Neuronal stem cell (in vitro differentiated cells): ENCODE measurements at regions not wholly inside any gene's neighbourhood (a gene's known extent, or its start where the extent isn't known, plus 50 kb on each side); places are given as distances from the start of the nearest gene placed in this dataset.

ENCODE experiments used
- DNase-seq: peaks from one replicate; pipeline ENCODE4 v3.0.0-alpha.2; 2013; ENCODE audit warnings: low spot score
- H2AFZ ChIP-seq: one replicate; pipeline ENCODE4 v1.6.1; 2013; ENCODE audit warnings: mild to moderate bottlenecking, low read length, inconsistent platforms
- H2AK5ac ChIP-seq: 2 replicates; pipeline ENCODE4 v1.6.1; 2013; ENCODE audit warnings: low read depth, mild to moderate bottlenecking, inconsistent platforms, low read length, moderate library complexity, mixed read lengths
- H2BK120ac ChIP-seq: 2 replicates; pipeline ENCODE4 v1.6.1; 2013; ENCODE audit warnings: low read depth, mild to moderate bottlenecking, inconsistent platforms, low read length, moderate library complexity, mixed read lengths
- H2BK12ac ChIP-seq: one replicate; pipeline ENCODE4 v1.6.1; 2013; ENCODE audit warnings: low read length, inconsistent platforms
- H2BK15ac ChIP-seq: 2 replicates; pipeline ENCODE4 v1.6.1; 2013; ENCODE audit warnings: mild to moderate bottlenecking, low read length, inconsistent platforms, mixed read lengths
- H2BK5ac ChIP-seq: one replicate; pipeline ENCODE4 v1.6.1; 2013; ENCODE audit warnings: inconsistent platforms, mild to moderate bottlenecking, low read length, moderate library complexity
- H3K14ac ChIP-seq: one replicate; pipeline ENCODE4 v1.6.1; 2013; ENCODE audit warnings: low read length, inconsistent platforms
- H3K18ac ChIP-seq: 2 replicates; pipeline ENCODE4 v1.6.1; 2013; ENCODE audit warnings: low read length, inconsistent platforms
- H3K23ac ChIP-seq: 2 replicates; pipeline ENCODE4 v1.6.1; 2013; ENCODE audit warnings: low read depth, mild to moderate bottlenecking, mixed read lengths, low read length, inconsistent platforms; ENCODE audit not compliant: poor library complexity
- H3K27ac ChIP-seq: replicated peaks from 3 replicates; pipeline ENCODE4 v1.5.1; 2013; ENCODE audit warnings: low read length, inconsistent platforms
- H3K27me3 ChIP-seq, 3 experiments: 2 replicates each; pipeline ENCODE4 v1.6.1; 2013; ENCODE audit warnings: low read length in 3 of 3, mild to moderate bottlenecking in 2 of 3, inconsistent platforms in 1 of 3, low read depth in 1 of 3, mixed read lengths in 1 of 3, moderate library complexity in 1 of 3; ENCODE audit not compliant: control insufficient read depth in 3 of 3, insufficient read depth in 3 of 3
- H3K36me3 ChIP-seq, 2 donors: replicated peaks in 1 of 2; 2 replicates each; pipeline ENCODE4 v1.6.1; 2013; ENCODE audit warnings: low read length in 2 of 2; ENCODE audit not compliant: control insufficient read depth in 2 of 2, insufficient read depth in 2 of 2
- H3K4ac ChIP-seq: 2 replicates; pipeline ENCODE4 v1.6.1; 2013; ENCODE audit warnings: inconsistent platforms, mild to moderate bottlenecking, low read length, moderate library complexity
- H3K4me1 ChIP-seq, 2 donors: 1 replicate in 1 of 2; 2 replicates in 1 of 2; pipeline ENCODE4 v1.6.1; 2013; ENCODE audit warnings: low read length in 2 of 2, low read depth in 1 of 2; ENCODE audit not compliant: control insufficient read depth in 2 of 2, insufficient read depth in 1 of 2
- H3K4me2 ChIP-seq: one replicate; pipeline ENCODE4 v1.6.1; 2013; ENCODE audit warnings: mild to moderate bottlenecking, low read length, inconsistent platforms; ENCODE audit not compliant: insufficient read depth, poor library complexity, severe bottlenecking
- H3K4me3 ChIP-seq, 2 donors: 2 replicates each; pipeline ENCODE4 v1.5.1; 2013; ENCODE audit warnings: low read length in 2 of 2, mild to moderate bottlenecking in 2 of 2, inconsistent platforms in 1 of 2, moderate library complexity in 1 of 2
- H3K79me1 ChIP-seq: one replicate; pipeline ENCODE4 v1.6.1; 2013; ENCODE audit warnings: low read depth, mild to moderate bottlenecking, inconsistent platforms, low read length, moderate library complexity
- H3K9ac ChIP-seq: one replicate; pipeline ENCODE4 v1.6.1; 2013; ENCODE audit warnings: mild to moderate bottlenecking, low read depth, low read length, inconsistent platforms; ENCODE audit not compliant: poor library complexity
- H3K9me3 ChIP-seq, 2 donors: replicated peaks in 1 of 2; 2 replicates each; pipeline versions ENCODE3 to v1.6.1; 2013; ENCODE audit warnings: low read length in 2 of 2, mild to moderate bottlenecking in 2 of 2, inconsistent platforms in 1 of 2, low read depth in 1 of 2, mixed read lengths in 1 of 2, moderate library complexity in 1 of 2; ENCODE audit not compliant: control insufficient read depth in 2 of 2, insufficient read depth in 1 of 2
- H4K8ac ChIP-seq: one replicate; pipeline ENCODE4 v1.6.1; 2013; ENCODE audit warnings: low read depth, mild to moderate bottlenecking, inconsistent platforms, low read length, moderate library complexity
- H4K91ac ChIP-seq: one replicate; pipeline ENCODE4 v1.6.1; 2013; ENCODE audit warnings: low read length, low read depth, mild to moderate bottlenecking, inconsistent platforms; ENCODE audit not compliant: poor library complexity
- WGBS, 2 donors: extraction: QIAGEN DNeasy Blood & Tissue Kit; methylation state at CpG; one replicate each; pipeline ENCODE4 v1.1.7; 2013; ENCODE audit warnings: missing lambda C conversion rate in 2 of 2, mixed read lengths in 1 of 2; ENCODE audit not compliant: insufficient read length in 2 of 2, insufficient replicate concordance in 1 of 2; ENCODE audit errors: extremely low coverage in 2 of 2; 5-methylcytosine and 5-hydroxymethylcytosine counted together

DNA sequence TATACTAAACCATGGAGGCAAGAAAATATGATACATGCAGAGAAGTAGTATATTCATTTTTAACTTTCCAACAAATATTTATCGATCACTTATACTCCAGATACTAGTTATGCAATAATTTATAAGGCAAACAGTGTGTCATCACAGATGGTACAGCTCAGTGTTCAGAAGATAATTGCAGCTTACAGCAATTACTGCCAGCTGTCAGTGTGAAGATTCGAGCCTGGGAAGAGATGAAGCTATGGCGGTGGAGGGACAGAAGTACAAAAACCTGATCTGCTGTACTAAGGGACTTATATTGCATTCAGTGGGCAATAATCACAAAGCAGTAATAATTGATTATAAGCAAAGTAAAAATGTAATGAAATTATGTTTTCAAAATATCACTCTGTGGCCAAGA is 170.6 kb upstream of the EPHA3 start:
- Histone ChIP-seq H3K9me3 (no peaks in the 10 kb centered on the region), H3K79me1 (no peaks in the 10 kb centered on the region), H3K27me3 (no peaks in the 10 kb centered on the region), H2AK5ac (no peak overlapping the region), H3K4me3 (no peak overlapping the region), H2BK120ac (no peak overlapping the region), H3K9ac (no peak overlapping the region), H3K4me2 (no peak overlapping the region), H2AFZ (no peak overlapping the region), H4K8ac (no peak overlapping the region), H3K23ac (no peak overlapping the region), H2BK5ac (no peak overlapping the region), H3K18ac (no peak overlapping the region), H3K14ac (no peak overlapping the region), H3K36me3 (no peaks in the 10 kb centered on the region), H4K91ac (no peak overlapping the region), H2BK15ac (no peak overlapping the region), H2BK12ac (no peak overlapping the region), H3K4ac (no peak overlapping the region), H3K27ac (no peak overlapping the region), H3K4me1 (no peaks in the 10 kb centered on the region)
- no CpG with 5 or more reads among the region's 3 CpGs for WGBS, 2 donors
- DNase-seq = no peak

DNA sequence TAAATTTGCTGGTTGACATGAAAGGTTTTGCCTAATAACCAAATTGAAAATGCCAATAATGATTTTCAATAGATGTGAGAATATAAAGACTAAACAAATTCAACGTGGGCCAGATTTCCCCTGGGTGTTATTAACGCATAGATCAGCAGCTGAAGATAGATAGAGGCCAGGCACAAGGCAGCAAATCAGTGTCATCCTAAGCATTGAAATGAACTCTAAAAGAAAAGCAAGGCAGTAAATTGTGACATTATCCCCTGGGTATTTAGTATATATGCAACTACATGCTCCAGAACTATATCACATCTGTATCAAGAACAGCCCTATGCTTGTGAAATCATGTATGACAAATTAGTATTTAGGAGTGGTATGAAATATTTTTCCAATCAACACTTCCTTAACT is 167.1 kb upstream of the EPHA3 start:
- Histone ChIP-seq H3K23ac (no peak overlapping the region), H3K27me3 (no peaks in the 10 kb centered on the region), H3K36me3 (no peaks in the 10 kb centered on the region), H3K4ac (no peak overlapping the region), H2BK12ac (no peak overlapping the region), H2AFZ (no peak overlapping the region), H4K91ac (no peak overlapping the region), H3K27ac (no peak overlapping the region), H2BK120ac (no peak overlapping the region), H2BK15ac (no peak overlapping the region), H3K9me3 (no peaks in the 10 kb centered on the region), H3K9ac (no peak overlapping the region), H3K4me1 (no peaks in the 10 kb centered on the region), H3K14ac (no peak overlapping the region), H2AK5ac (no peak overlapping the region), H4K8ac (no peak overlapping the region), H3K4me2 (no peak overlapping the region), H2BK5ac (no peak overlapping the region), H3K18ac (no peak overlapping the region), H3K4me3 (no peak overlapping the region), H3K79me1 (no peaks in the 10 kb centered on the region)
- no CpG with 5 or more reads among the region's 2 CpGs for WGBS, 2 donors
- no peak for DNase-seq

DNA sequence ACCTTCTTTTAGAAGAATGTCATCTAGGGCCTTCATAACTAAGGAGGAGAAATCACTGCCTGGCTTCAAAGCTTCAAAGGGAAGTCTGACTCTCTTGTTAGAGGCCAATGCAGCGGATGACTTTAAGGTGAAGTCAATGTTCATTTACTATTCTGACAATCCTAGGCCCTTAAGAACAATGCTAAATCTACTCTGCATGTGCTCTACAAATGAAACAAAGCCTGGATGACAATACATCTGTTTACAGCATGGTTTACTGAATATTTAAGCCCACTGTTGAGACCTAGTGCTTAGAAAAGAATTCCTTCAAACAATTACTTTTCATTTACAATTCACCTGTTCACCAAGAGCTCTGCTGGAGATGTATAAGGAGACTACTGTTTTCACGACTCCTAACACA is 160.4 kb upstream of the EPHA3 start:
- Histone ChIP-seq H2BK15ac (no peak overlapping the region), H3K36me3 (no peaks in the 10 kb centered on the region), H2AFZ (no peak overlapping the region), H2BK120ac (no peak overlapping the region), H3K23ac (no peak overlapping the region), H3K9ac (no peak overlapping the region), H4K91ac (no peak overlapping the region), H3K14ac (no peak overlapping the region), H2BK5ac (no peak overlapping the region), H3K4me3 (no peak overlapping the region), H2BK12ac (no peak overlapping the region), H3K4ac (no peak overlapping the region), H3K4me1 (no peaks in the 10 kb centered on the region), H3K27me3 (no peaks in the 10 kb centered on the region), H4K8ac (no peak overlapping the region), H3K79me1 (no peaks in the 10 kb centered on the region), H3K27ac (no peak overlapping the region), H3K9me3 (no peaks in the 10 kb centered on the region), H3K18ac (no peak overlapping the region), H2AK5ac (no peak overlapping the region), H3K4me2 (no peak overlapping the region)
- DNase-seq = no peak
- WGBS, 2 donors = no CpG with 5 or more reads among the region's 2 CpGs

DNA sequence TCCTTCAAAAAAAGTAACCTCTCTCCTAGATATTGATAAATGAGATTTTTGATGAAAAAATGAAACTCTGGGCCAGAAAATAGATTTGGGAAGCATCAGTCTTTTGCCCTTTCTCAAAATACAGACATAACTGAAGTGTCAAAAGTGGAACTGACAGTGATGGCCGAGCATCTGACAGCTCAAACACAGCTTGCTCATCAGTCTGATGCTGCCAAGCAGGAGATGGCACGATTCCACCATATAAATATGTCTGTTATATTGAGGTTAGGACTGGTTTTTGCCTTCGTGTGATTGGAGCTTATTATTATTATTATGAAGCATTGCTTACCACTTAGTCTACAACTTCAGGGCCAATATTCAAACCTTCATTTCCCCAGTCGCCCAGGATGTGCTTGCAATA is 152.6 kb upstream of the EPHA3 start:
- no peak overlapping the region for H3K18ac ChIP-seq
- no peaks in the 10 kb centered on the region for H3K9me3 ChIP-seq
- H3K4me3 ChIP-seq = no peak overlapping the region
- H2BK12ac ChIP-seq = no peak overlapping the region
- H3K4ac ChIP-seq = no peak overlapping the region
- no peaks in the 10 kb centered on the region for H3K27me3 ChIP-seq
- H2AK5ac ChIP-seq = no peak overlapping the region
- no peaks in the 10 kb centered on the region for H3K4me1 ChIP-seq
- no peak overlapping the region for H3K23ac ChIP-seq
- no peak for DNase-seq
- H3K14ac ChIP-seq = no peak overlapping the region
- H2BK120ac ChIP-seq = no peak overlapping the region
- H3K36me3 ChIP-seq = no peaks in the 10 kb centered on the region
- H3K4me2 ChIP-seq = no peak overlapping the region
- no peak overlapping the region for H3K27ac ChIP-seq
- no peak overlapping the region for H2BK15ac ChIP-seq
- H4K8ac ChIP-seq = no peak overlapping the region
- no CpG with 5 or more reads among the region's 4 CpGs for WGBS, 2 donors
- H3K9ac ChIP-seq = no peak overlapping the region
- H4K91ac ChIP-seq = no peak overlapping the region
- H2AFZ ChIP-seq = no peak overlapping the region
- H3K79me1 ChIP-seq = no peaks in the 10 kb centered on the region
- no peak overlapping the region for H2BK5ac ChIP-seq
